HG02852 (cell line): ENCODE measurements at regions not wholly inside any gene's neighbourhood (a gene's known extent, or its start where the extent isn't known, plus 50 kb on each side); places are given as distances from the start of the nearest gene placed in this dataset.
"Not testable (repeated sequence)": the region's sequence is repeated elsewhere in the genome, so short reads cannot be mapped to it uniquely, and the experiment has no call there.

Experiments
- ATAC-seq: cut with Tn5 transposase; IDR thresholded peaks from one replicate; pipeline ENCODE4 v1.9.1; 2021; ENCODE audit warnings: mild to moderate bottlenecking, moderate library complexity; ENCODE audit not compliant: unreplicated experiment

DNA sequence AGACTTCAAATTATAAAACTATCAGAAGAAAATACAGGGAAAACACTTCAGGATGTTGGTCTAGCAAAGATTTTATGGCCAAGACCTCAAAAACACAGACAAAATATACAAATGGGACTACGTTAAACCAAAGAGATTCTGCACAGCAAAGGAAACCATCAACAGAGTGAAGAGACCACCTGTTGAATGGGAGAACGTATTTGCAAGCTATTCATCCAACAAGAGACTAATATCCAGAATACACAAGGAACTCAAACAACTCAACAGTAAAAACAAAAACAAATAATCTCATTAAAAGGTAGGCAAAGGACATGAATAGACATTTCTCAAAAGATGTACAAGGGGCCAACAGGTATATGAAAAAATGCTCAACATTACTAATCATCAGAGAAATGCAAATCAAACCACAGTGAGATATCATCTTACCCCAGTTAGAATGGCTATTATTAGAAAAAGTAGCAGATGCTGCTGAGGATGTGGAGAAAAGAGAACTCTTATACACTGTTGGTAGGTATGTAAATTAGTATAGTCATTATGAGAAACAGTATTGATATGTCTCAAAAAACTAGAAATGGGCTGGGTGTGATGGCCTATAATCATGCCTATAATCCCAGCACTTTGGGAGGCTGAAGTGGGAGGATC is 112.6 kb downstream of the LRIG2 start:
- ATAC-seq = peak; percentile 95

DNA sequence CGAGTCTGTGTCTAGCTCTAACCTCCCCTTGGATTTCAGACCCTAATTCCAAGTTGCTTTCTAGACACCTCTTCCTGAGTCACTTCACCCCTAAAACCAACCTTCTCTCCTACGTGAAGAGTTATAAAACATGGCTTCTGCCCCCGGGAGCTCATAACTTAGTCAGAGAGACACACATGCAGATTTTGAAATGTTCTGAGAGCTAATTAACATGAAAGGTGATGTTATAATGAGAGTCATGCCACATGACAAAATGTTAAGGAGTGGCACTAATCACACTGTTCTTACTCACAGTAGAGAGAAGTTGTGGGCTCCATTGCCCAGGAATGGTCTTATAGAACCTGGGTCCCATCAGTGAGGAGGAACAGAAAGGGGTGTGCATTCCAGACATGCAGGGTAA is 117.1 kb downstream of the LRIG2 start:
- ATAC-seq = no peak

DNA sequence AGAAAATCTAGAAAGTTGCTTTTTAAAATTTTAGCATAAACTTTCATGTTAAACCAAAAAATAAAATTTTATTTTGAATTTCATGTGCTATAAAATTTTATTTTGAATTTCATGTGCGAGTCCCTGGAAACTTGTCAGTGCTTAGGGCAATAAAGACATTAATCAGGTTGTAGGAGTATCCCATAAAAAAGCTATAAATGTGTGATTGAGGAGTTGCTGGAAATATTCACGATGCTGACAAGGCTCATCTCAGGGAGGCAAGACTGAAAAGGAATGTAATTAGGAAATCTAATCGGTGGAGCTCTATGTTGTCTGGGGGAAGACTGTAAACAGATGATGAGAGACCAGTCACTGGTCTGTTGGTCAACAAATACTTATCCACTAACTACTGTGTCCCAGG is 117.9 kb downstream of the LRIG2 start:
- ATAC-seq = no peak

DNA sequence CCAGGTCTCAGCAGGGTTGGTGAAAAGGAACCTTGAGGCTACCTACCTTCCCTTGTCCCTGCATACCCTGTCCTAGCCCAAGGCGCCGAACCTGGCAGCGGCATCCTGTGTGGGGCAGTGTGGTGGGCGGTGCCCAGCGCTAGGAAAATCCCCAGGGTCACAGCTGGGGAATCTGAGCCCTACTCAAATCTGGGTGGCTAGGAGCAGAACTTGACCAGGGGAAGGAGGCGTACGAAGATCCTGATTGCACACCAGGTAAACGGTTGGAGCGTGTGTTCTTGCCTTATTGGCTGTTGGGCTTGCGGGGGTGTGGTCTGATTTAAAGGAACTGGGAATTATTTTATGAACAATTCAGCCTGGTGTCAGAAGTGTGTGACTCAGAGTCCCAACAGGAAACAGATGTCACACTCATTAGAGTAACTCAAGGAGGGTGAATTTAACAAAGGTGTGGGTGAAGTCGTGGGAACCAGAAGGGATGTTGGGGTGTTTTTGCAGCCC is 118.6 kb downstream of the LRIG2 start:
- ATAC-seq = peak; percentile 78

DNA sequence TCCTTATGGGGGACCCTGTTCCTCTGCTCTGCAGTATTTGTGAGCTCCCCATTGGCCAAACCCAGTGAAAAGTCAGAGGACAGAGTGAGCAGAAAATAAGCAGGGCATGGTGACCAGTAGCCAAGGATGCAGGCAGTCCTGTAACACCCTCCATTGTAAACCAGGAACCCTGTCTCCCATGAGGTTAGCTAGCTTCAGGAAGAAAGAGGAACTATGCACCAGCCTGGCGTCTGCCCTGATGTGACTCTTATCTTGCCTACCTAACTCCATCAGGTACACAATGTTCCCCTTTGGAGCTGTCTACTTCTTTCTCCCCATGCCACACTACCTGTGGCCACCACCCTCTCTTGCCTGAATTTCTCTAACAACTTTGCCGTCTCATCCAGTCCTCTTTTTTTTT is 119.2 kb downstream of the LRIG2 start:
- ATAC-seq = peak; percentile 19

DNA sequence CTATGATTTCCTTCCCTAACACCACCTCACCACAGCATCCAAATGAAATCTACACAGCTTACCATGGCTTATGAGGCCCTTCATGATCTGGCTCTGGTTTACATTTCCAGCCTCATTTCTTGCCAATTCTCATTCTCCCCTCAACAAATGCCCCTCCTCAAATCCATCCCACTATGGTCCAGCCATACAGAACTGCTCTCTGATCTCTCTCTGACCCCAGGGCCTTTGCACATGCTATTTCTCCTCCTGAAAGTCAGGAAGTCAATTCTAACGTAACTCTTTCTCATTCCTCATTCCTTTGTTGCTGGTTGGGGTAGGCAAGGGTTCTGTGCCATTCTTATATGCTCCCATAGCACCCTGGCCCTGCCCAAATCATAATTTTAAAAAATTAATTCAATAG is 120.0 kb downstream of the LRIG2 start:
- no peak for ATAC-seq

DNA sequence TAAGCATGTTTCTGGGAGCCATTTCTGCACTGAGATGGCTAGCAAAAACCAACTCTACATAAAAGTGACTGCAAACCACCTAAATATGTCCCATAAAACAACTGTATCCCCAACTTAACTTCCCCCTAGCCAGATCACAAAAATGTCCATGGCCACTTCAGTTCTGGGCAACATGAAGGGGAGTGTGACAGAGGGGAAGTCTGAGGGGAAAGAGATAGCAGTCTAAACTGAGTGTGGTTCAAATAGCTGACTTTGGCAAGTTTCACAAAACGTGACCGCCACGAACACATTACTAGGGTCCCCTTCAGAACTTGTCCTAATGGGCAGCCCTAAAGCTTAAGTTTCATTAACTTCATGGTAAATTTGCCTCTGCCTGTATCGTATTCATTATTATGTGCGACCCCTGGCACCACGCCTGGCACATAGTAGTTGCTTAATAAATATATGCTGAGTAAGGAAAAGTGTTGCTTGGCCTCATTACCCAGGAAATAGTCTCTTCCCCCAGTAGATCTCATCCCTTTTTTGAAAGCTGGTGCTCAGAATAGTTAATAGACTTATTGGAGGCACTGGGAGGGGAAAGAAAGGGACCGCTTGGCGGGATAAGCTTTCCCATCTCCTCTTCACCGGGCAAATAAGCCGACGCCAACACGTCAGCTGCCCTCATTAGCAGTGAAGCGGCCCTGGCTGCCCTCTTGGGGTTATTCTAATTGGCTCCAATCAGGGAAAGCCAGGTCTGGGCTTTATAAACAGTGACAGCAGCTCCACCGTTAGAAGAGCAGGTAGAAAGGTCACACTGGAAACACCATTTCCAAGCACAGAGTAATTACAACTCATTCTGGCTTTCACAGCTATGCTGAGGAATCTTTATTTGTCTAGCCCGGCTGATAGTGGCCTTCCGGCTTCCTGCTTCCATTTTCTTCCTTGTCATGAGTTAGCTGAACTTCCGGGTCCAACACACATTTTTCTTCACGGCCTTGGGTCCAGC is 122.1 kb downstream of the LRIG2 start:
- no peak for ATAC-seq

DNA sequence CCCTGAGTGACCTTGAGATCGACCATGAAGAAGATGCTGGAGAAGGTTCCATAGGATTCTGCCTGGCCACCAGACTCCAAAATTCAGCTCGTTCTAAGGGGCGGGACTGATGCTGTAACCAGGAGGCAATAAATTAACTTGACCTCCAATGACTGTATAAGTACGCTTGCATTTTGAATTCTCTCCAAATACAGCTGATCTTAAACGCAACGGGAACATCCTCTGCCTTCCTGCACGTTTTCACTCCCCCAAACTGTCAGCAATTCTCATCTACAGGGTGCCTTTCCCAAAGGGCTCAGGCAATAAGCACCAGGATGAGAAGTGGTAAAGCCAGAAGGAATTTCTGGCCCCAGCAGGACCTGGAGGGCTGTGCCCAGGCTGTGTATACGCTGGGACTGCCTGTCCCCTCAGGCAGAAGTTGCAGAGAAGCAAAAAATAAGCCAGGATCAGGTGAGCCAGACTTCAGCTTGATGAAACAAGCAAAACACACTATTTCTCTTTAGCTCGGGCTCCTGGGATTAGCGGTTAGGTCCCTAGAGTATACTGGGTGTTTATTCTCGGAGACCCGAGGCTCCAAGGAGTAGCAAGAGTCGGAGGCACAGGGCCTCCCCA is 124.8 kb downstream of the LRIG2 start:
- ATAC-seq = no peak

DNA sequence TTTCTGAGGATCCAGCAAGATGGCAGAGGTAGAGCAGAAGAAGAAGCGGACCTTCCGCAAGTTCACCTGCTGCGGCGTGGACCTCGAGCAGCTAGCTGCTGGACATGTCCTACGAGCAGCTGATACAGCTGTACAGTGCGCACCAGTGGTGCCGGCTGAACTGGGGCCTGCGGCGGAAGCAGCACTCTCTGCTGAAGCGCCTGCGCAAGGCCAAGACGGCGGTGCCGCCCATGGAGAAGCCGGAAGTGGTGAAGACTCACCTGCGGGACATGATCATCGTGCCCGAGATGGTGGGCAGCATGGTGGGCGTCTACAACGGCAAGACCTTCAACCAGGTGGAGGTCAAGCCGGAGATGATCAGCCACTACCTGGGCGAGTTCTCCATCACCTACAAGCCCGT is 125.8 kb downstream of the LRIG2 start:
- ATAC-seq = no peak

DNA sequence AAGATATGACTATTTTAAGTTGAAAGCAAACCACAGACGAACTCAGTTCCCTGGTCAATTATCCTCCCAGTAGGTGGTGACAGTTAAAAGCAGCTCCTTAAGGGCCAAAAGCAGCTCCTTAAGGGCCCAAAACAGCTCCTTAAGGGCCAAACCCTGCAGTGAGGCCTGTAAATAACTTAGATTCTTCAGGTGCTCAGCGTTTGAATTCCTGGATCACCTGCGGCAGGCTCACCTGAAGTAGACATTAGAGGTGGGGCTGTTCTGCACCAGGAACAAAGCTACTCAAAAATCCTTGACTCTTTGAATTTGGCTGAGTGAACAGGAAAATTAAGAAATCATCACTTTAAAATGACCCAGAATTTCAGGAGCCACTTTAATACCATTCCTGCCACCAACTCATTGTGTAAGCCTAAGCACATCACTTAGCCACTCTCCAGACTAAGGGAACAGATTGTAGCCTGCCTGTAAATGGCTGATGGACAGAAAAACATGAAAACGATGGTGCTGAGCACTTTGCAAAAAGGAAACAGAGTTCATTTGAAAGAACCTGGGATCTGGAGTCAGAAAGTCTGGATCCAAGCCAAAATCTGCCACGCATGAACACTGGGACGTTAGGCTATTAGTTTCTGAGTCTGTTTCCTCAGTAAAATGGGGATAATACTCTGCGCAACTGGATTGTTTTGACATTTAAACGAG is 126.9 kb downstream of the LRIG2 start:
- ATAC-seq = no peak

DNA sequence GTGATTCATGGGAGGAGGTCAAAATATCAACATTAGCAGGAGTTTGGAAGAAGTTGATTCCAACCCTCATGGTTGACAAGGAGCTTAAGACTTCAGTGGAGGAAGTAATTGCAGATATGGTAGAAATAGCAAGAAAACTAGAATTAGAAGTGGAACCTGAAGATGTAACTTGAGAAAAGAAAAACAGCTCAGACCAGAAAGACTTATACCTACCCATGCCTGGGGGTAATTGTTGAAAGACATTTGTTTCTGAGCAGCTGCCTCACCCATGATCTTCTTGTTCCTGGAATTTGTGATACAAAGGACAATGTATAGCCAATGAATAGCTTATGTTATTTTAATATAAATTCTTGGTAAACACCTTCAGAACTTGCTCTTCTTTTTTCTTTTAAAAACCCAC is 128.6 kb downstream of the LRIG2 start:
- ATAC-seq = no peak

DNA sequence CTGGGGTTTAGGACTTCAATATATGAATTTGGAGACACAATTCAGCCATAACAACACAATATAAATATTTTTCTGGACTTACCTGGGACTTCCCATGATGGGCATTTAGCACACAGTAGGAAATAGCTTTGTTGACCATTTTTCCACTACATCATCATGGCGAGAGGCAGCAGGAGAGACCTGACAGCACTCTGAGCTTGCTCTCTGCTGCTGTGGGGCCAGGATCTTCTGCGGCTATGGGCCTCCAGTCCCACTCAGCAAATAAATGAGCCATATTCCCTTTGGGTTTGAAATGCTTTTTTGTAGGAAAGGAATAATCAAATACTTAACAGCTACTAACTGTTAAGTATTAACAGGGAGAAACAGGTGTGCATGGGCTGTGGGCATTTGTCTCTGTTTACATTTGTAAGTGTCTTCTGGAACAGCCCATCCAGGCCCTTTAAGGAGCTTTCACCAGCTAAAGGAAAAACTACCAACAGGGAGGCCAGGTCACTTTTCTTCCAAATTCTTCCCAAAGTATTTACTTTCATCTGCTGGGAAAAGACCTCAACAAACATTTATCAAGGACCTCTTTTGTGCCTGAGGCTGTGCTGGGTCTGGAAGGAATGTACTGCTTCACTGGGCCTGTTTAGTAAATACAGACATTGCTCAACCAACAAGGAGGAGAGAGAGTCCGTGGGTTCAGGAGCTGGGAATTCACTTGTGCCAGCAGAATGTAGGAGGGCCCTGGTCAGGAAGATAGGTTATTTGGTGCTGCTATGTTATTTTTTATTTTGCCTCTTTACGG is 133.2 kb downstream of the LRIG2 start:
- ATAC-seq = no peak

DNA sequence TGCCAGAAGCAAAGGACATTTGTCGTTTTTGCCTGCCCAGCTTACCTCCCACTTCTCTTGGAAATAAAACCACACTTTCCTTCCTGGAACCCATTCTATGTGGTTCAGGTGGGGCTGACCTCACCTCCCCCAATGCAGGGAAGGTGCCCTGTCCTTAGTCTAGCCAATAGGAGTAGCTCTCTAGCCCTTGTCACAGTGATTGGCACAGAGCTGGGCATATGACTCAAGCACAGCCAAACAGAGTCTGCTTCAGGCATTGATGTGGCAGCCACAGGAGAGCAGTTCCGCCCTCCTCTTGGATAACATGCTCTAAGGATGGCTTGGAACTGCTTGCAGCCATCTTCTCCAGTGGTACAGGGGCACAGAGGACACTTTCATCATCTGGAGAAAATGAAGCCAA is 134.0 kb downstream of the LRIG2 start:
- ATAC-seq = no peak

DNA sequence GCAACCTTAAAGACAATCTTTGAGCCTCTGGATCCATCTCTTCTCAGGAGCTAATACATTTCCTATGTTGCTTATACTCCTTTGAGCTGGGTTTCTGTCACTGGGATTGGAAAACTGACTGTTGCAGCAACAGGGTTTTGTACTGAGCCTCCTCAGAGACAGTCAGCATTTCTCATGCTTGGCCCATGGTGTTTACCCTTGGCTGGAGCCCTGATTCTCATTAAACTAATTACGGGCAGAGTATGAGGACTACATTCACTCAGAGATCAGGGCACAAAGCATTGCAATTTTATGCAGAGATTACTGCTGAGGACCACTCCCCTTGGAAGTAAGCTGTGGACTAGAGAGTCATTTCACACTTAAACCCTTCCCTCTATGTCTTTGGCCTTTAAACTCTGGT is 134.5 kb downstream of the LRIG2 start:
- no peak for ATAC-seq

DNA sequence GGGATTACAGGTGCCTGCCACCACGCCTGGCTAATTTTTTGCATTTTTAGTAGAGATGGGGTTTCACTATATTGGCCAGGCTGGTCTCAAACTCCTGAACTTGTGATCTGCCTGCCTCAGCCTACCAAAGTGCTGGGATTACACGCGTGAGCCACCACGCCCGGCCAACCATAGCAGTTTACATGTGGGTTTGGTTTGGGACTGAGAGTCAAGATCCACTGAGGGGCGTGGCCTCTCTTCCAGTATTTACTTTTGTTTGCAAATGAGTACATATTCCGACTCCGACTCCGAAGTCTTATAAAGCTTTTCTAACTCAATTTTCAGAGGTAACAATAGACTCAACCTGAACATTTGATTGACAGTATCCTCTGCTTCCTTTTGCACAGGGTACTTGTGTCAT is 135.4 kb downstream of the LRIG2 start:
- not testable (repeated sequence) for ATAC-seq

DNA sequence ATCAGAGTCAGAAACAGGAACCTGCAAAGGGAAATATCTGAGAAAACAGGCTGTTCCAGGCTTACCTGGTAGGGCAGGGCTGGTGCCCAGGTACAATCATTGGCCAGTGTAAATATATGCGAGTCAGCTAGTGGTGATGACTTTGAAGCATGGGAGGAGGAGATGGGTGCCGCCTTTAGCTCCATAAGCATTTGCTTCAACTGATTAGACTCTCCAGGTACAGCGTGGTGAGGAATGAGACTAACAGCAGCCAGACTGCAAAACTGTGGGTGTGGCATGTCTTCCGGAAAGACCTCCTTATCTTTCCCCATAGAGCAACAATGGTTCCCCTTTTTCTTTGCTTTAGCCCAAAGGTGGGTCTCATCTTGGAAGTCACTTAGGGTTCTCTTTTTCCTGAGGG is 137.2 kb downstream of the LRIG2 start:
- no peak for ATAC-seq

DNA sequence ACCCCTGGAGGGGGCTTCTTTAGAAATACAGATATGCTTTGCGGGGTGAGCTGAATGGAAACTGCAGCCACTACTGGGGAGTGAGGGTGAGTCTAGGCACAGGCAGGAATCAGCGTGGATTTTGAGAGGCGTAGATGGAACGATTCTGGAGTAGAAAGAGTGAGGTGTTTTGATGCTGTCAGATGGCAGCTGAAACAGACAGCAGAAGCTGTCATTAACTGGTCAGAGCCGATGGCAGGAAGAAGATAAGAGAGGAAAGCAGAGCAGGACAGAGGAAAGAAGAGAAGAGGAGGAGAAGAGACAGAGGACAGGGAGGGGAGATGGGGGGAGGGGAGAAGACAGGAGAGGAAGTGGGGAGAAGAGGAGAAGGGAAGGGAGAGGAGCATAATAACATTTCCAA is 138.5 kb downstream of the LRIG2 start:
- no peak for ATAC-seq

DNA sequence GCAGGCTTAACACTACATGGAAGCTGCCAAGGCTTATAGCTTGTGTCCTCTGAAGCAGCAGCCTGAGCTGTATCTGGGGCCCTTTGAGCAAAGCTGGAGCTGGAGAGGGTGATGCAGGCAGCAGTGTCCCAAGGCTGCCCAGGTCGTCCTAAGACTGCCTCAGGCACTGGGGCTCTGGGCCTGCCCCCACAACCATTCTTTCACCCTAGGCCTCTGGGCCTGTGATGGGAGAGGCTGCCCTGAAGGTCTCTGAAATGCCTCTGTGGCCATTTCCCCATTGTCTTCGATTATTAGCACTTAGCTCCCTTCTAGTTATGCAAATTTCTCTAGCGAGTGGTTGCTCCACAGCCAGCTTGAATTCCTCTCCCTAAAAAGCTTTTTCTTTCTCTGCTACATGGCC is 142.0 kb downstream of the LRIG2 start:
- ATAC-seq = no peak

DNA sequence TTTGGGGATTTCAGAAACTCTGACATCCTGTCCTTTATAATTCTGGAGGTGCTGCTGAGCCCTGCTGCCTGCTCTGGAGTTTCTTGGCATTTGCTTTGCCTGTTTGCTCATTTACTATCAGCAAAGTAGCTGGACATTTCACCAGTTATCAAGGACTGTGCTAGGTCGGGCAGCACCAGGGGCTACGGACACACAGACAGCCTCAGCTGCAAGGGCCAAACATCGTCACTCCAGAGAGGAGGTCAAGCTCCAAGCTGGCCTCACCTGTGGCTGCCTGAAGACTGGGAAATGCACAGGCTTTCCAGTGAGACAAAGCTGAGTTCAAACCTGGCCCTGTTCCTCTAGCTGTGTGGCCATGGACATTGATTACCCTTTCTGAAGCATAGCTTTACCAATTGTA is 143.7 kb downstream of the LRIG2 start:
- ATAC-seq = no peak

DNA sequence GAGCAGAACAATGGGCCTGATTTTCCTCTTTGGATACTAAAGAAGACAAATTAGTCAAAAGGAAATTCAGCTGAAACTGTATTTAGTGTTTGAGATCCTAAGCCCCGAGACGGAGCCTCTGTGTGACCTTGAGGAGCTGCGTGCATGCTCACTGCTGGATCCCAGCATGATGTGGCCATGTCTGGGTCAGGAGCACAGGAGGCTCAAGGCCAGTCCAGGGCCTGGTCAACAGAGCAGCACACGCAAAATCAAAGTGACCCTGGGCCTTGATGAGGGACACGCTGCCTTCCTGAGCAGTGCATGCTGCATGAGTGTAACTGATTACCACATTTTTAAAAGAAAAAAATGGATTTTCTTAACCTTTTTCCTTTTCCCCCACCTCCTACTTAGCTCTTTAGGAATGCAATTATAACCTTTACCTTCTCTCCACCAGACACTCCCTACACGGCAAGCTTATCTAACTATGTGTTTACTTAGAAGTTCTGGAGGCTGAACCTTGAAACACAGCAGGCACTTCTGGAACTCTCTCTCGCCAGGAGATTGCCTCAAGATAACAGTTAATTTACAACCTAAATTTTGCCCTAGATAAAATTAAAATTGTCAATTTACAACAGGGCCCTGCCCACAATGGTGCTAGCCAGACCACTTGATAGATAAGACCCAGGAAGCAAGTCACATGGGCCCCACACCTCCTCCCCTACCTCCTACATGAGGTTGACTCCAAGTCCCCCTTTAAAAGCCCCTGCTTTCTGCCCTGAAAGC is 144.6 kb downstream of the LRIG2 start:
- ATAC-seq = no peak
